ENCODE measurements at regions not wholly inside any gene's neighbourhood (a gene's known extent, or its start where the extent isn't known, plus 50 kb on each side); places are given as distances from the start of the nearest gene placed in this dataset.

DNA sequence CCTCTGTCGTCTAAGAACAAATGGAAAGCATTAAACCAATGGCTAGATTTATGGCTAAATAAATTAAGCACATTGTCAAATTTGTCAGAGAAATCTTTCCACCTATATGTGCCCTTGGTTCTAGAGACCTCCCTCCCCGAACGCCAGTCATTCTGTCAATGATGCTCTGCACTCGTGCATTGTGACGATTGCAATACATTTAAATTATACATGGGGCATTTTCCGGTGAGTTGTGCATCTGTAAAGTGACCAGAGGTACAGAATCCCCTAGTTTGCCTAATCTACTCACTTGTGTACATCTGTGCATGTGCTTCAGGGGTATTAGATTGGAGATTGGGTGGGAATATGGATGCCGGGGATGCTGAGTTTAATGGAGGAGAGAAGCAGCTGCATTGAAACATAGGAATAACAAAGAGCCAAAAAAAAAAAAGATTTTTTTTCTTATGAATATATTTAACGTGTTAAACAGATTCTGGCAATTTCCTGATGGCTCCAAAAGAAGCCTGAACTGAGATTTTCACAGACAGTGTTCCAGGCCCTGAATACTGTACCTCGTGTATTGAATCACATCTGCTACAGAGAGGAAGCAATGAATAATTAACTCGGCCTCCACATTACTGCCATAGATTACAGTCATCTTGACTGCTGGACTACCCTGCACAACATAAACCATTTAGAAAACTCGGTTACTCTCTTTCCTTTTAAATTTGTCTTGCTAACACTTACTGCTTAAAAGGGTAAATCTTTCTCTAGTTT, 149.0 kb upstream of the C1orf87 start:
- TF ChIP-seq, protein P1, sequence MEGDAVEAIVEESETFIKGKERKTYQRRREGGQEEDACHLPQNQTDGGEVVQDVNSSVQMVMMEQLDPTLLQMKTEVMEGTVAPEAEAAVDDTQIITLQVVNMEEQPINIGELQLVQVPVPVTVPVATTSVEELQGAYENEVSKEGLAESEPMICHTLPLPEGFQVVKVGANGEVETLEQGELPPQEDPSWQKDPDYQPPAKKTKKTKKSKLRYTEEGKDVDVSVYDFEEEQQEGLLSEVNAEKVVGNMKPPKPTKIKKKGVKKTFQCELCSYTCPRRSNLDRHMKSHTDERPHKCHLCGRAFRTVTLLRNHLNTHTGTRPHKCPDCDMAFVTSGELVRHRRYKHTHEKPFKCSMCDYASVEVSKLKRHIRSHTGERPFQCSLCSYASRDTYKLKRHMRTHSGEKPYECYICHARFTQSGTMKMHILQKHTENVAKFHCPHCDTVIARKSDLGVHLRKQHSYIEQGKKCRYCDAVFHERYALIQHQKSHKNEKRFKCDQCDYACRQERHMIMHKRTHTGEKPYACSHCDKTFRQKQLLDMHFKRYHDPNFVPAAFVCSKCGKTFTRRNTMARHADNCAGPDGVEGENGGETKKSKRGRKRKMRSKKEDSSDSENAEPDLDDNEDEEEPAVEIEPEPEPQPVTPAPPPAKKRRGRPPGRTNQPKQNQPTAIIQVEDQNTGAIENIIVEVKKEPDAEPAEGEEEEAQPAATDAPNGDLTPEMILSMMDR (conservative IDR thresholded peaks at IDR 0.05; ENCODE audit: low read depth, low read length), result no peak
- TF ChIP-seq EZH2 (IDR thresholded peaks at IDR 0.05; ENCODE audit: borderline replicate concordance, low read depth, low read length, poor library complexity, severe bottlenecking), result no peak

Data from A673 (cell line).